Esophagus muscularis mucosa (tissue), 4 donors: ENCODE measurements at regions not wholly inside any gene's neighbourhood (a gene's known extent, or its start where the extent isn't known, plus 50 kb on each side); places are given as distances from the start of the nearest gene placed in this dataset.

Experiments used
- DNase-seq: peaks from one replicate; pipeline ENCODE4 v3.0.0-alpha.2; 2017; ENCODE audit errors: extremely low spot score
- H3K27ac ChIP-seq, 4 donors: fragments of 200-600 bp; sonication (generic); replicated peaks in 1 of 4; 1 replicate in 3 of 4; 2 replicates in 1 of 4; pipeline ENCODE4 v1.5.1; 2016 to 2019; ENCODE audit warnings: mild to moderate bottlenecking in 1 of 4
- H3K27me3 ChIP-seq, 4 donors: fragments of 200-600 bp; sonication (generic); one replicate each; pipeline versions ENCODE4 v1.5.1 to v1.6.0; 2016 to 2019
- H3K36me3 ChIP-seq, 4 donors: fragments of 200-600 bp; sonication (generic); one replicate each; pipeline ENCODE4 v1.5.1; 2016 to 2019
- H3K4me1 ChIP-seq, 4 donors: fragments of 200-600 bp; sonication (generic); one replicate each; pipeline ENCODE4 v1.5.1; 2016 to 2019
- H3K4me3 ChIP-seq, 4 donors: fragments of 200-600 bp; sonication (generic); 1 replicate in 2 of 4; 2 replicates in 2 of 4; pipeline ENCODE4 v1.5.1; 2016 to 2019; ENCODE audit warnings: mild to moderate bottlenecking in 4 of 4, moderate library complexity in 1 of 4
- H3K9me3 ChIP-seq, 4 donors: fragments of 200-600 bp; sonication (generic); 1 replicate in 3 of 4; 2 replicates in 1 of 4; pipeline ENCODE4 v1.5.1; 2016 to 2019
- CTCF ChIP-seq, 3 experiments: fragments of 200-600 bp in 2 of 3; fragments of 450-650 bp in 1 of 3; sonication (generic) in 2 of 3; IDR thresholded peaks; one replicate each; pipeline ENCODE4 v1.5.1; 2017 to 2019; ENCODE audit warnings: antibody characterized with exemption in 3 of 3, mild to moderate bottlenecking in 2 of 3, moderate library complexity in 1 of 3
- EP300 ChIP-seq: sonication (generic); formaldehyde crosslinking; IDR thresholded peaks from one replicate; pipeline ENCODE4 v1.6.1; 2017; ENCODE audit warnings: antibody characterized with exemption
- POLR2A ChIP-seq: fragments of 450-650 bp; IDR thresholded peaks from one replicate; pipeline ENCODE4 v1.6.1; 2017; ENCODE audit warnings: antibody characterized with exemption, moderate library complexity, mild to moderate bottlenecking, low read depth
- POLR2AphosphoS5 ChIP-seq, 2 donors: sonication (generic); formaldehyde crosslinking; IDR thresholded peaks; one replicate each; pipeline ENCODE4 v1.6.1; 2017; ENCODE audit warnings: antibody characterized with exemption in 2 of 2
- WGBS: methylation state at CpG from one replicate; pipeline ENCODE4 v1.1.5; 2018; 5-methylcytosine and 5-hydroxymethylcytosine counted together
- intact Hi-C: fragments of 100-400 bp; cut with DNase I; formaldehyde crosslinking; loops from one replicate; pipeline ENCODE4 v1.15.1; 2023

- WGBS = 97% methylated on average over 3 of the region's 3 CpGs
- intact Hi-C loops = no loop called here
- DNase-seq = no peak
- TF ChIP-seq CTCF (IDR thresholded peaks at IDR 0.05) (no peak), POLR2AphosphoS5 (IDR thresholded peaks at IDR 0.05) (no peak), EP300 (no peak), POLR2A (no peak)
- Histone ChIP-seq H3K9me3 (no peaks in the 10 kb centered on the region), H3K4me3 (no peak overlapping the region), H3K36me3 (peaks cover 53 to 100% (median 95%) of the 10 kb centered on the region in 4 donors), H3K27me3 (no peaks in the 10 kb centered on the region), H3K27ac (no peak overlapping the region), H3K4me1 (no peaks in the 10 kb centered on the region)
Measured at GRCh38 chr19:5213667-5214066, 126.9 kb downstream of the PTPRS start.

GRCh38 chr19:5212101-5212500, 128.5 kb downstream of the PTPRS start:
- H3K27me3 ChIP-seq = no peaks in the 10 kb centered on the region
- no peak for DNase-seq
- H3K27ac ChIP-seq = no peak overlapping the region
- peaks cover 43 to 100% (median 94%) of the 10 kb centered on the region in 4 donors for H3K36me3 ChIP-seq
- no peaks in the 10 kb centered on the region for H3K4me1 ChIP-seq
- intact Hi-C loops = no loop called here
- no peak overlapping the region for H3K4me3 ChIP-seq
- no peaks in the 10 kb centered on the region for H3K9me3 ChIP-seq
- 99% methylated on average over 19 of the region's 30 CpGs for WGBS
- TF ChIP-seq POLR2A (no peak), POLR2AphosphoS5 (IDR thresholded peaks at IDR 0.05) (no peak), EP300 (no peak), CTCF (IDR thresholded peaks at IDR 0.05) (no peak)

- Histone ChIP-seq H3K27ac (no peak overlapping the region), H3K4me3 (no peak overlapping the region), H3K4me1 (no peaks in the 10 kb centered on the region), H3K27me3 (no peaks in the 10 kb centered on the region), H3K9me3 (no peaks in the 10 kb centered on the region), H3K36me3 (peaks cover 43 to 100% (median 92%) of the 10 kb centered on the region in 4 donors)
- TF ChIP-seq POLR2AphosphoS5 (IDR thresholded peaks at IDR 0.05) (no peak), CTCF (IDR thresholded peaks at IDR 0.05) (no peak), POLR2A (no peak), EP300 (no peak)
- DNase-seq = no peak
- intact Hi-C loops = no loop called here
- 100% methylated on average over 2 of the region's 9 CpGs for WGBS
Measured at GRCh38 chr19:5211217-5211822, 129.3 kb downstream of the PTPRS start.

GRCh38 chr19:5210556-5210955, 130.1 kb downstream of the PTPRS start:
- H3K27ac ChIP-seq = no peak overlapping the region
- peaks cover 40 to 97% (median 87%) of the 10 kb centered on the region in 4 donors for H3K36me3 ChIP-seq
- H3K9me3 ChIP-seq = no peaks in the 10 kb centered on the region
- TF ChIP-seq POLR2A (no peak), CTCF (IDR thresholded peaks at IDR 0.05) (no peak), EP300 (no peak), POLR2AphosphoS5 (IDR thresholded peaks at IDR 0.05) (no peak)
- WGBS = 97% methylated on average over 17 of the region's 23 CpGs
- H3K4me1 ChIP-seq = no peaks in the 10 kb centered on the region
- DNase-seq = no peak
- intact Hi-C loops = no loop called here
- no peaks in the 10 kb centered on the region for H3K27me3 ChIP-seq
- no peak overlapping the region for H3K4me3 ChIP-seq

- Histone ChIP-seq H3K9me3 (peaks cover 0 to 7% (median 4%) of the 10 kb centered on the region in 4 donors), H3K4me1 (no peaks in the 10 kb centered on the region), H3K27me3 (no peaks in the 10 kb centered on the region), H3K4me3 (no peak overlapping the region), H3K36me3 (peaks cover 19 to 78% (median 63%) of the 10 kb centered on the region in 4 donors), H3K27ac (no peak overlapping the region)
- DNase-seq = no peak
- 93% methylated on average over 17 of the region's 17 CpGs for WGBS
- no peak for TF ChIP-seq POLR2AphosphoS5 (IDR thresholded peaks at IDR 0.05)
- no peak for TF ChIP-seq CTCF (IDR thresholded peaks at IDR 0.05)
- TF ChIP-seq POLR2A = no peak
- no peak for TF ChIP-seq EP300
- intact Hi-C loops = no loop called here
Measured at GRCh38 chr19:5207806-5208205, 132.8 kb downstream of the PTPRS start.
